NCI-H1417 treated with DMSO at 0.1 percent for 48 hours (cell line): ENCODE measurements at regions not wholly inside any gene's neighbourhood (a gene's known extent, or its start where the extent isn't known, plus 50 kb on each side); places are given as distances from the start of the nearest gene placed in this dataset.
"Not testable (repeated sequence)": the region's sequence is repeated elsewhere in the genome, so short reads cannot be mapped to it uniquely, and the experiment has no call there.

Experiments
- DNase-seq: peaks from one replicate; lab custom pipeline; 2025; lab: John Stamatoyannopoulos, UW

GRCh38 chr1:117314951-117315350, 52.3 kb upstream of the MAN1A2 start:
- DNase-seq = not testable (repeated sequence)

GRCh38 chr1:117313555-117313954, 53.7 kb upstream of the MAN1A2 start:
- DNase-seq = no peak

- no peak for DNase-seq
These were observed 54.7 kb upstream of the MAN1A2 start for GRCh38 chr1:117312453-117313138.

GRCh38 chr1:117308311-117308916, 58.8 kb upstream of the MAN1A2 start:
- DNase-seq = no peak

- no peak for DNase-seq
These were observed 65.3 kb upstream of the MAN1A2 start for GRCh38 chr1:117301901-117302300.

GRCh38 chr1:117300183-117300582, 67.1 kb upstream of the MAN1A2 start:
- not testable (repeated sequence) for DNase-seq

GRCh38 chr1:117295001-117295400, 72.2 kb upstream of the MAN1A2 start:
- DNase-seq = no peak

- DNase-seq = no peak
These were observed 76.4 kb upstream of the MAN1A2 start for GRCh38 chr1:117290890-117291289.

- DNase-seq = no peak
These were observed 77.9 kb upstream of the MAN1A2 start for GRCh38 chr1:117289316-117289870.

GRCh38 chr1:117286562-117286961, 75.8 kb upstream of the VTCN1 start:
- no peak for DNase-seq

GRCh38 chr1:117286145-117286544, 75.4 kb upstream of the VTCN1 start:
- no peak for DNase-seq

GRCh38 chr1:117284399-117285215, 73.9 kb upstream of the VTCN1 start:
- DNase-seq = peak; percentile 65

GRCh38 chr1:117278531-117278930, 67.8 kb upstream of the VTCN1 start:
- DNase-seq = no peak

GRCh38 chr1:117275055-117275454, 64.3 kb upstream of the VTCN1 start:
- no peak for DNase-seq

GRCh38 chr1:117271959-117272358, 61.2 kb upstream of the VTCN1 start:
- DNase-seq = no peak

GRCh38 chr1:117271129-117271528, 60.4 kb upstream of the VTCN1 start:
- DNase-seq = no peak

- no peak for DNase-seq
These were observed 60.0 kb upstream of the VTCN1 start for GRCh38 chr1:117270679-117271078.

- DNase-seq = no peak
These were observed 58.1 kb upstream of the VTCN1 start for GRCh38 chr1:117268535-117269455.

- no peak for DNase-seq
These were observed 56.6 kb upstream of the VTCN1 start for GRCh38 chr1:117267232-117267774.

- no peak for DNase-seq
These were observed 52.2 kb upstream of the VTCN1 start for GRCh38 chr1:117262976-117263375.

- DNase-seq = no peak
These were observed 50.7 kb upstream of the VTCN1 start for GRCh38 chr1:117261424-117261785.
